Medulla oblongata (tissue), 1 donor: ENCODE measurements at regions not wholly inside any gene's neighbourhood (a gene's known extent, or its start where the extent isn't known, plus 50 kb on each side); places are given as distances from the start of the nearest gene placed in this dataset.

Experiments used
- DNase-seq: peaks from one replicate; pipeline ENCODE4 v3.0.0-alpha.2; 2015; ENCODE audit errors: extremely low spot score

DNA sequence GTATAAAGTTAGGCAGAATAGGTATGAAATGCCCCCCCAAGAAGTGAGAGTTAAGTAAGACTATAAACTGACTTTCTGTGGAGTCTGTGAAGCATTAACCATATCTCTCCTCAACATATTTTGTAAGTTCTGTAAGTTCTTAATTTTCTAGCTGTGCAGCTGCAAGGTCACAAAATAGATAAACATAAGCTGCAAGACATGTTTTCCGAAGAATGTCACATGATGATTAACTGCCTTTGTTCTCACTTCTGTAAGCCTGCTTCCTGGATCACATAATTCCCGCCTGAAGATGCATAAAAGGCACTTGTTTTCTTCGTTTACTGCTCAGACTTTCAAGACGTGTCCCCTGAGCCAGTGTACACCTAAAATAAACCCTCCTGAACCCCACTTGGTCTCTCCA, 292.9 kb upstream of the AMELY start:
- no peak for DNase-seq

GRCh38 chrY:7182591-7182990, 271.0 kb upstream of the AMELY start:
- no peak for DNase-seq

DNA sequence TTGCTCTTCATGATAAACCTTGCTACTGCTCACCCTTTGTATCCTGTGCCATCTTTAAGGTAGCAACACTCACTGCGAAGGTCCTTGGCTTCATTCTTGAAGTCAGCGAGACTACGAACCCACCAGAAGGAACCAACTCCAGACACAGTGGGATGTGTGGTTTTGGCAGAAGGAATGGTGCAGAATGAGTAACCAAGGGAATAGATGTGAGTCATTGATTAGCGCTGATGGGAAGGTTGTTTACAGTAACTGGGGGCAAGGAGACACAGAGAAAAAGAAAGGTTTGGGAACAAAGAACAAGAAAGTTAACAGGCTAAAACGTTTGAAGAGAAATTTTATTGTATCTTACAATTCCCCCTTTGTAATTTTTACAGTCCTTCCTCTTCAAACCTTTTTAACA, 266.1 kb upstream of the AMELY start:
- no peak for DNase-seq

DNA sequence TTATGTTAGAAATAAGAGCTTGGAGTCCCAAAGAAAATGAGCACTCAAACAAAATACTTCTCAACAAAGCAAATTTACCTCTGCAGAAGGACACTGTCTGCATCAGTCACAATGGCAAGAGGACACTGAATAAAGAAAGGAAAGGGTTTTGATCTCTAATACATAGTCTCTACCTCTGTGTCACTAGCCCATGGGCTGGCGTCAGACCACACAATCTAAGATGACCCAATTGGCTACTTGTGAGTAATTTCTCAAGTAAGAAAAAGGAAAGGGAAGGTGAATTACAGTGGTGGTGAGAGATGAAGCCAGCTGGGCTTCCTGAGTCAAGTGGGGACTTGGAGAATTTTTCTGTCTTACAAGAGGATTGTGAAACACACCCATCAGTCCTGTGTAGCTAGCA, 257.9 kb upstream of the AMELY start:
- no peak for DNase-seq

DNA sequence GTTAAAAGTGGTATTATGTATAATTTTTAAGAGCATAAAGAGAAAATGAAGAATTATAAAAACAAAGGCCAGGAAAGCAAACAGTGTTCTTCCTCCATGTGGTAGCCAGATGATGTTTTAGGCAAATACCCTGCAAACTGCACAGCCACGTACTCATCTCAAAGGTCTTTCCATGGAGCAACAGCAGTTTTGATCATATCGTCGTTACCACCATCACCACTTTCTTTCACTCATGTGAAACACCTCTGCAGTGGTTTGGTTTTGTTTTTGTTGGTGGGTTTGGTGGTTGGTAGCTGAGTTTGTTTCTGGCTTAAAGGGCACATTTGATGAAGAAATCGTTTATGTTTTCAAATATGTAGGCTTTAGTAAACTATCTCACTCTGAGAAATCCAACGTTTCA, 229.9 kb upstream of the AMELY start:
- no peak for DNase-seq
